SK-N-SH (cell line): ENCODE measurements at regions not wholly inside any gene's neighbourhood (a gene's known extent, or its start where the extent isn't known, plus 50 kb on each side); places are given as distances from the start of the nearest gene placed in this dataset.

Experiments
- CTCF ChIA-PET: fragments of 300-600, 350-600 bp; formaldehyde crosslinking; extraction: SDS; loops from one replicate; lab custom pipeline; 2021; lab: Yijun Ruan, JAX
- POLR2A ChIA-PET: fragments of 350-600 bp; sonication (Branson Sonifier 250); formaldehyde crosslinking; extraction: SDS; loops from one replicate; lab custom pipeline; 2020; ENCODE audit warnings: antibody characterized with exemption, inconsistent platforms; lab: Yijun Ruan, JAX
- DNase-seq: peaks from one replicate; pipeline ENCODE4 v3.0.0; 2012
- H2AFZ ChIP-seq: fragments of 200-600 bp; sonication (generic); 2 replicates; pipeline ENCODE4 v1.8.1; 2016; ENCODE audit warnings: antibody characterized with exemption, mild to moderate bottlenecking, low read depth
- H3F3A ChIP-seq: fragments of 200-600 bp; sonication (generic); replicated peaks from 2 replicates; pipeline ENCODE3; 2016; ENCODE audit warnings: antibody characterized with exemption, mild to moderate bottlenecking; ENCODE audit not compliant: insufficient read depth
- H3K27ac ChIP-seq, 2 experiments: fragments of 200-500 bp in 1 of 2; fragments of 200-600 bp in 1 of 2; sonication (Bioruptor generic) in 1 of 2; sonication (generic), shearing (Covaris generic) in 1 of 2; 2 replicates each; pipeline versions ENCODE4 v1.5.1 to v1.6.1; 2014 to 2016; ENCODE audit warnings: low read depth in 2 of 2, inconsistent platforms in 1 of 2, low read length in 1 of 2, mild to moderate bottlenecking in 1 of 2, mixed read lengths in 1 of 2
- H3K27me3 ChIP-seq: fragments of 200-600 bp; sonication (generic), shearing (Covaris generic); 2 replicates; pipeline ENCODE4 v1.6.1; 2016; ENCODE audit warnings: mixed run types; ENCODE audit not compliant: insufficient read depth
- H3K36me3 ChIP-seq, 2 experiments: fragments of 200-500 bp in 1 of 2; fragments of 200-600 bp in 1 of 2; sonication (Bioruptor generic) in 1 of 2; sonication (generic) in 1 of 2; replicated peaks in 1 of 2; 2 replicates each; pipeline versions ENCODE3 to v1.5.1; 2014 to 2016; ENCODE audit warnings: low read length in 1 of 2, mild to moderate bottlenecking in 1 of 2; ENCODE audit not compliant: insufficient read depth in 2 of 2, control insufficient read depth in 1 of 2
- H3K4me1 ChIP-seq, 2 experiments: fragments of 200-500 bp in 1 of 2; fragments of 200-600 bp in 1 of 2; sonication (Bioruptor generic) in 1 of 2; sonication (generic), shearing (Covaris generic) in 1 of 2; 2 replicates each; pipeline versions ENCODE4 v1.5.1 to v1.6.1; 2014 to 2016; ENCODE audit warnings: low read depth in 1 of 2, low read length in 1 of 2, mixed run types in 1 of 2; ENCODE audit not compliant: insufficient read depth in 2 of 2, control insufficient read depth in 1 of 2
- H3K4me2 ChIP-seq: fragments of 200-600 bp; sonication (generic), shearing (Covaris generic); 2 replicates; pipeline ENCODE4 v1.6.1; 2017; ENCODE audit warnings: mixed run types
- H3K4me3 ChIP-seq, 2 experiments: fragments of 200-500 bp in 1 of 2; fragments of 200-600 bp in 1 of 2; sonication (Bioruptor generic) in 1 of 2; sonication (generic), shearing (Covaris generic) in 1 of 2; 2 replicates each; pipeline versions ENCODE4 v1.5.1 to v1.8.1; 2014 to 2016; ENCODE audit warnings: low read depth in 2 of 2, inconsistent platforms in 1 of 2, low read length in 1 of 2, mild to moderate bottlenecking in 1 of 2, mixed read lengths in 1 of 2, moderate library complexity in 1 of 2
- H3K79me2 ChIP-seq: fragments of 200-600 bp; sonication (generic); 2 replicates; pipeline ENCODE4 v1.8.1; 2017; ENCODE audit warnings: mild to moderate bottlenecking; ENCODE audit not compliant: insufficient read depth
- H3K9ac ChIP-seq: fragments of 200-600 bp; sonication (generic); 2 replicates; pipeline ENCODE4 v1.6.1; 2017; ENCODE audit warnings: mixed run types
- H3K9me2 ChIP-seq: fragments of 200-600 bp; sonication (generic); 2 replicates; pipeline ENCODE4 v1.6.1; 2017; ENCODE audit warnings: mixed run types
- H3K9me3 ChIP-seq: fragments of 200-600 bp; sonication (generic); 2 replicates; pipeline ENCODE4 v1.6.1; 2017; ENCODE audit warnings: mixed run types, mild to moderate bottlenecking, moderate library complexity
- H4K20me1 ChIP-seq: fragments of 200-600 bp; sonication (generic); 2 replicates; pipeline ENCODE4 v1.6.1; 2017; ENCODE audit warnings: mild to moderate bottlenecking, mixed run types; ENCODE audit not compliant: insufficient read depth
- CHD2 ChIP-seq: fragments of 150-350 bp; IDR thresholded peaks from 2 replicates; pipeline ENCODE4 v1.6.1; 2018; ENCODE audit warnings: low read length; ENCODE audit not compliant: partially characterized antibody
- ELF1 ChIP-seq: IDR thresholded peaks from 2 replicates; pipeline ENCODE4 v1.4.0; 2012
- EP300 ChIP-seq, 2 experiments: IDR thresholded peaks; 2 replicates each; pipeline versions ENCODE4 v1.4.0 to v1.6.1; 2012; ENCODE audit warnings: borderline replicate concordance in 1 of 2, low read depth in 1 of 2, low read length in 1 of 2
- FOSL2 ChIP-seq: IDR thresholded peaks from 2 replicates; pipeline ENCODE4 v1.4.0; 2012; ENCODE audit warnings: low read depth, mild to moderate bottlenecking, moderate library complexity, borderline replicate concordance
- FOXJ3 ChIP-seq: sonication (generic); formaldehyde crosslinking; IDR thresholded peaks from 2 replicates; pipeline ENCODE4 v1.5.1; 2020; ENCODE audit warnings: mild to moderate bottlenecking, missing genetic modification reagents
- GATA2 ChIP-seq: sonication (generic); formaldehyde crosslinking; IDR thresholded peaks from 2 replicates; pipeline ENCODE4 v1.5.0; 2020; ENCODE audit warnings: mild to moderate bottlenecking, missing genetic modification reagents
- JUND ChIP-seq: IDR thresholded peaks from 2 replicates; pipeline ENCODE4 v1.4.0; 2012
- MEF2A ChIP-seq: IDR thresholded peaks from 2 replicates; pipeline ENCODE4 v1.4.0; 2012; ENCODE audit warnings: low read depth, borderline replicate concordance
- MXI1 ChIP-seq: IDR thresholded peaks from 2 replicates; pipeline ENCODE4 v1.6.1; 2012; ENCODE audit warnings: mild to moderate bottlenecking, low read depth, low read length, improper control_type of control experiment
- NFIC ChIP-seq: IDR thresholded peaks from 2 replicates; pipeline ENCODE4 v1.4.0; 2012; ENCODE audit warnings: borderline replicate concordance
- RAD21 ChIP-seq: IDR thresholded peaks from 2 replicates; pipeline ENCODE4 v1.6.1; 2012; ENCODE audit warnings: mild to moderate bottlenecking, low read length
- RCOR1 ChIP-seq: fragments of 150-350 bp; IDR thresholded peaks from 2 replicates; pipeline ENCODE4 v1.6.1; 2017; ENCODE audit warnings: antibody characterized with exemption, low read length
- SMC3 ChIP-seq: IDR thresholded peaks from 2 replicates; pipeline ENCODE4 v1.6.1; 2012; ENCODE audit warnings: low read depth, low read length, improper control_type of control experiment
- WGBS: methylation state at CpG from one replicate; pipeline ENCODE4 v1.1.6; 2017; ENCODE audit warnings: low lambda C conversion rate; 5-methylcytosine and 5-hydroxymethylcytosine counted together
- TF ChIP-seq, protein P1 (sequence below): fragments of 200-600 bp; sonication (generic); IDR thresholded peaks from 2 replicates; pipeline ENCODE4 v1.6.1; 2017; ENCODE audit warnings: antibody characterized with exemption, mild to moderate bottlenecking, moderate library complexity
- TF ChIP-seq, protein P2 (sequence below): IDR thresholded peaks from 2 replicates; pipeline ENCODE4 v1.6.1; 2012; ENCODE audit warnings: mild to moderate bottlenecking, low read depth, low read length, moderate library complexity
- TF ChIP-seq, protein P3 (sequence below): fragments of 150-350 bp; IDR thresholded peaks from 2 replicates; pipeline ENCODE4 v1.6.1; 2017; ENCODE audit warnings: antibody characterized with exemption, low read length, low read depth, borderline replicate concordance
- TF ChIP-seq, protein P4 (sequence below): IDR thresholded peaks from 2 replicates; pipeline ENCODE4 v1.4.0; 2012; ENCODE audit warnings: low read depth
- TF ChIP-seq, protein P5 (sequence below): fragments of 150-350 bp; IDR thresholded peaks from 2 replicates; pipeline ENCODE4 v1.6.1; 2016; ENCODE audit warnings: mild to moderate bottlenecking, low read depth, low read length
- TF ChIP-seq, protein P6 (sequence below): IDR thresholded peaks from 2 replicates; pipeline ENCODE4; 2012

DNA sequence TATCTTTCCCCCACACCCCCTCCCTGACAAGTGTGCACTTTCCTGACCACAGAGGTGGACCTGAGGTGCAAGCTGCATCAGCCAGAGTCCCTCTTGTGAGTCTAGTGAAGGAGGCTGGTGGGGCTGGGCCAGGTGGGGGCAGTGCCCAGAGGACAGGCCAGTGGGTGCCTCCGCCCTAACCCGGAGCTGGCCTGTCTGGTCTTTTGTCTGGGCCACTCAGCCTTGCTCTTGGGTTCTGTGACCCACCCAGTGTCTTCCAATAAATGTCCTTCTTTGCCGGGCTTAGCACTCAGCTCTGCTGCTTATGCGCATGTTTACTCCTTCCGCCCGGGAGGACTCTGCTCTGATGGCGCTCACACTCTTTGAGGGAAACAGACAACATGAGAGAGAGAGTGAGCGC, 526.2 kb downstream of the TBC1D22A start (continued):
- TF ChIP-seq, protein P1, sequence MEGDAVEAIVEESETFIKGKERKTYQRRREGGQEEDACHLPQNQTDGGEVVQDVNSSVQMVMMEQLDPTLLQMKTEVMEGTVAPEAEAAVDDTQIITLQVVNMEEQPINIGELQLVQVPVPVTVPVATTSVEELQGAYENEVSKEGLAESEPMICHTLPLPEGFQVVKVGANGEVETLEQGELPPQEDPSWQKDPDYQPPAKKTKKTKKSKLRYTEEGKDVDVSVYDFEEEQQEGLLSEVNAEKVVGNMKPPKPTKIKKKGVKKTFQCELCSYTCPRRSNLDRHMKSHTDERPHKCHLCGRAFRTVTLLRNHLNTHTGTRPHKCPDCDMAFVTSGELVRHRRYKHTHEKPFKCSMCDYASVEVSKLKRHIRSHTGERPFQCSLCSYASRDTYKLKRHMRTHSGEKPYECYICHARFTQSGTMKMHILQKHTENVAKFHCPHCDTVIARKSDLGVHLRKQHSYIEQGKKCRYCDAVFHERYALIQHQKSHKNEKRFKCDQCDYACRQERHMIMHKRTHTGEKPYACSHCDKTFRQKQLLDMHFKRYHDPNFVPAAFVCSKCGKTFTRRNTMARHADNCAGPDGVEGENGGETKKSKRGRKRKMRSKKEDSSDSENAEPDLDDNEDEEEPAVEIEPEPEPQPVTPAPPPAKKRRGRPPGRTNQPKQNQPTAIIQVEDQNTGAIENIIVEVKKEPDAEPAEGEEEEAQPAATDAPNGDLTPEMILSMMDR: no peak
- no peak for TF ChIP-seq RAD21

DNA sequence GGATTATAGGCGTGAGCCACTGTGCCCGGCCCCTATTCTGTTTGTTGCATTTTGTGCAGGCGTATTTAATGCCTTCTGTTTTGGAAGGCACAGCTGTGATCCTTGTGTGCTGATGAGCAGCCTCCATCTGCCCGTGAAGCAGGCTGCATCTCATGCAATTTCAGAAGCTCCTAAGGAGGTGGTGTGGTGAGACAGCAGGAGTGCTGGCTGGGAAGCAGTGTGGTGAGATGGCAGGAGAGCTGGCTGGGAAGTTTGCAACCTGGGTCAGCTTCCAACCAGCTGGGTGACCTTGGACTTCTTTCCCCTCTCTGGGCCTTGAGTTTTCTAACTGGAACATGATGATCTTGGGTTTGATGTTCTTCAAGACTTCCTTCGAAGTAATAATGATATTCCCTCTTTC, 525.1 kb downstream of the TBC1D22A start:
- POLR2A ChIA-PET: no interaction called here
- Histone ChIP-seq H3F3A (no peaks in the 10 kb centered on the region), H3K27me3 (no peaks in the 10 kb centered on the region; the same call in none of the 2 replicates), H3K9me2 (no peaks in the 10 kb centered on the region), H3K4me3 (no peak overlapping the region), H3K27ac (no peak overlapping the region), H4K20me1 (no peaks in the 10 kb centered on the region), H3K9me3 (no peaks in the 10 kb centered on the region), H3K9ac (no peak overlapping the region), H3K36me3 (no peaks in the 10 kb centered on the region), H2AFZ (no peak overlapping the region), H3K4me2 (no peak overlapping the region), H3K4me1 (no peaks in the 10 kb centered on the region), H3K79me2 (no peaks in the 10 kb centered on the region)
- 15% methylated on average over 5 of the region's 5 CpGs for WGBS
- TF ChIP-seq, protein P2, sequence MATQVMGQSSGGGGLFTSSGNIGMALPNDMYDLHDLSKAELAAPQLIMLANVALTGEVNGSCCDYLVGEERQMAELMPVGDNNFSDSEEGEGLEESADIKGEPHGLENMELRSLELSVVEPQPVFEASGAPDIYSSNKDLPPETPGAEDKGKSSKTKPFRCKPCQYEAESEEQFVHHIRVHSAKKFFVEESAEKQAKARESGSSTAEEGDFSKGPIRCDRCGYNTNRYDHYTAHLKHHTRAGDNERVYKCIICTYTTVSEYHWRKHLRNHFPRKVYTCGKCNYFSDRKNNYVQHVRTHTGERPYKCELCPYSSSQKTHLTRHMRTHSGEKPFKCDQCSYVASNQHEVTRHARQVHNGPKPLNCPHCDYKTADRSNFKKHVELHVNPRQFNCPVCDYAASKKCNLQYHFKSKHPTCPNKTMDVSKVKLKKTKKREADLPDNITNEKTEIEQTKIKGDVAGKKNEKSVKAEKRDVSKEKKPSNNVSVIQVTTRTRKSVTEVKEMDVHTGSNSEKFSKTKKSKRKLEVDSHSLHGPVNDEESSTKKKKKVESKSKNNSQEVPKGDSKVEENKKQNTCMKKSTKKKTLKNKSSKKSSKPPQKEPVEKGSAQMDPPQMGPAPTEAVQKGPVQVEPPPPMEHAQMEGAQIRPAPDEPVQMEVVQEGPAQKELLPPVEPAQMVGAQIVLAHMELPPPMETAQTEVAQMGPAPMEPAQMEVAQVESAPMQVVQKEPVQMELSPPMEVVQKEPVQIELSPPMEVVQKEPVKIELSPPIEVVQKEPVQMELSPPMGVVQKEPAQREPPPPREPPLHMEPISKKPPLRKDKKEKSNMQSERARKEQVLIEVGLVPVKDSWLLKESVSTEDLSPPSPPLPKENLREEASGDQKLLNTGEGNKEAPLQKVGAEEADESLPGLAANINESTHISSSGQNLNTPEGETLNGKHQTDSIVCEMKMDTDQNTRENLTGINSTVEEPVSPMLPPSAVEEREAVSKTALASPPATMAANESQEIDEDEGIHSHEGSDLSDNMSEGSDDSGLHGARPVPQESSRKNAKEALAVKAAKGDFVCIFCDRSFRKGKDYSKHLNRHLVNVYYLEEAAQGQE: no peak
- TF ChIP-seq ELF1: no peak
- no peak for TF ChIP-seq RCOR1
- TF ChIP-seq FOXJ3 (CRISPR knock-in tag): no peak
- TF ChIP-seq MXI1: no peak
- TF ChIP-seq, protein P3, sequence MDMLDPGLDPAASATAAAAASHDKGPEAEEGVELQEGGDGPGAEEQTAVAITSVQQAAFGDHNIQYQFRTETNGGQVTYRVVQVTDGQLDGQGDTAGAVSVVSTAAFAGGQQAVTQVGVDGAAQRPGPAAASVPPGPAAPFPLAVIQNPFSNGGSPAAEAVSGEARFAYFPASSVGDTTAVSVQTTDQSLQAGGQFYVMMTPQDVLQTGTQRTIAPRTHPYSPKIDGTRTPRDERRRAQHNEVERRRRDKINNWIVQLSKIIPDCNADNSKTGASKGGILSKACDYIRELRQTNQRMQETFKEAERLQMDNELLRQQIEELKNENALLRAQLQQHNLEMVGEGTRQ: no peak
- TF ChIP-seq JUND: no peak
- TF ChIP-seq MEF2A: no peak
- no peak for TF ChIP-seq RAD21
- TF ChIP-seq, protein P4, sequence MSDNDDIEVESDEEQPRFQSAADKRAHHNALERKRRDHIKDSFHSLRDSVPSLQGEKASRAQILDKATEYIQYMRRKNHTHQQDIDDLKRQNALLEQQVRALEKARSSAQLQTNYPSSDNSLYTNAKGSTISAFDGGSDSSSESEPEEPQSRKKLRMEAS: no peak
- TF ChIP-seq GATA2 (CRISPR knock-in tag): no peak
- no peak for TF ChIP-seq FOSL2
- TF ChIP-seq CHD2: no peak
- TF ChIP-seq, protein P5, sequence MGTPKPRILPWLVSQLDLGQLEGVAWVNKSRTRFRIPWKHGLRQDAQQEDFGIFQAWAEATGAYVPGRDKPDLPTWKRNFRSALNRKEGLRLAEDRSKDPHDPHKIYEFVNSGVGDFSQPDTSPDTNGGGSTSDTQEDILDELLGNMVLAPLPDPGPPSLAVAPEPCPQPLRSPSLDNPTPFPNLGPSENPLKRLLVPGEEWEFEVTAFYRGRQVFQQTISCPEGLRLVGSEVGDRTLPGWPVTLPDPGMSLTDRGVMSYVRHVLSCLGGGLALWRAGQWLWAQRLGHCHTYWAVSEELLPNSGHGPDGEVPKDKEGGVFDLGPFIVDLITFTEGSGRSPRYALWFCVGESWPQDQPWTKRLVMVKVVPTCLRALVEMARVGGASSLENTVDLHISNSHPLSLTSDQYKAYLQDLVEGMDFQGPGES: no peak
- no peak for TF ChIP-seq SMC3
- TF ChIP-seq NFIC: no peak
- TF ChIP-seq EP300 (IDR thresholded peaks at IDR 0.05; ENCODE audit: borderline replicate concordance in 1 of 2, low read depth in 1 of 2, low read length in 1 of 2): no peak
- TF ChIP-seq, protein P6, sequence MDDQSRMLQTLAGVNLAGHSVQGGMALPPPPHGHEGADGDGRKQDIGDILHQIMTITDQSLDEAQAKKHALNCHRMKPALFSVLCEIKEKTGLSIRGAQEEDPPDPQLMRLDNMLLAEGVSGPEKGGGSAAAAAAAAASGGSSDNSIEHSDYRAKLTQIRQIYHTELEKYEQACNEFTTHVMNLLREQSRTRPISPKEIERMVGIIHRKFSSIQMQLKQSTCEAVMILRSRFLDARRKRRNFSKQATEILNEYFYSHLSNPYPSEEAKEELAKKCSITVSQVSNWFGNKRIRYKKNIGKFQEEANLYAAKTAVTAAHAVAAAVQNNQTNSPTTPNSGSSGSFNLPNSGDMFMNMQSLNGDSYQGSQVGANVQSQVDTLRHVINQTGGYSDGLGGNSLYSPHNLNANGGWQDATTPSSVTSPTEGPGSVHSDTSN: no peak
- CTCF ChIA-PET: no interaction called here
- no peak for DNase-seq
